ENCODE measurements at regions not wholly inside any gene's neighbourhood (a gene's known extent, or its start where the extent isn't known, plus 50 kb on each side); places are given as distances from the start of the nearest gene placed in this dataset.

GRCh38 chr9:38306899-38307298, 85.6 kb upstream of the ALDH1B1 start:
- TF ChIP-seq, protein P1, sequence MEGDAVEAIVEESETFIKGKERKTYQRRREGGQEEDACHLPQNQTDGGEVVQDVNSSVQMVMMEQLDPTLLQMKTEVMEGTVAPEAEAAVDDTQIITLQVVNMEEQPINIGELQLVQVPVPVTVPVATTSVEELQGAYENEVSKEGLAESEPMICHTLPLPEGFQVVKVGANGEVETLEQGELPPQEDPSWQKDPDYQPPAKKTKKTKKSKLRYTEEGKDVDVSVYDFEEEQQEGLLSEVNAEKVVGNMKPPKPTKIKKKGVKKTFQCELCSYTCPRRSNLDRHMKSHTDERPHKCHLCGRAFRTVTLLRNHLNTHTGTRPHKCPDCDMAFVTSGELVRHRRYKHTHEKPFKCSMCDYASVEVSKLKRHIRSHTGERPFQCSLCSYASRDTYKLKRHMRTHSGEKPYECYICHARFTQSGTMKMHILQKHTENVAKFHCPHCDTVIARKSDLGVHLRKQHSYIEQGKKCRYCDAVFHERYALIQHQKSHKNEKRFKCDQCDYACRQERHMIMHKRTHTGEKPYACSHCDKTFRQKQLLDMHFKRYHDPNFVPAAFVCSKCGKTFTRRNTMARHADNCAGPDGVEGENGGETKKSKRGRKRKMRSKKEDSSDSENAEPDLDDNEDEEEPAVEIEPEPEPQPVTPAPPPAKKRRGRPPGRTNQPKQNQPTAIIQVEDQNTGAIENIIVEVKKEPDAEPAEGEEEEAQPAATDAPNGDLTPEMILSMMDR (conservative IDR thresholded peaks at IDR 0.05 in 1 of 2, IDR thresholded peaks at IDR 0.05 in 1 of 2; ENCODE audit: low read depth in 1 of 2, low read length in 2 of 2) = no peak
- no peak for TF ChIP-seq EZH2 (IDR thresholded peaks at IDR 0.05; ENCODE audit: low read length, missing control alignments)
